GM12873 (cell line): ENCODE measurements at regions not wholly inside any gene's neighbourhood (a gene's known extent, or its start where the extent isn't known, plus 50 kb on each side); places are given as distances from the start of the nearest gene placed in this dataset.

Source experiments
- CTCF ChIP-seq: IDR thresholded peaks from 2 replicates; pipeline ENCODE4 v1.5.1; 2012; ENCODE audit warnings: low read depth, mild to moderate bottlenecking, moderate library complexity, low read length, control low read depth; ENCODE audit not compliant: insufficient read depth; ENCODE audit errors: missing control alignments

- TF ChIP-seq CTCF: no peak
Measured at GRCh38 chr6:10316373-10316721, 98.5 kb downstream of the TFAP2A start.

GRCh38 chr6:10315658-10316372 lies 99.1 kb downstream of the TFAP2A start:
- no peak for TF ChIP-seq CTCF

GRCh38 chr6:10315034-10315433 lies 99.8 kb downstream of the TFAP2A start:
- TF ChIP-seq CTCF: no peak

GRCh38 chr6:10314163-10314955 lies 100.5 kb downstream of the TFAP2A start:
- no peak for TF ChIP-seq CTCF

GRCh38 chr6:10313799-10314162 lies 101.1 kb downstream of the TFAP2A start:
- TF ChIP-seq CTCF: no peak

GRCh38 chr6:10312445-10312844 lies 102.4 kb downstream of the TFAP2A start:
- no peak for TF ChIP-seq CTCF

GRCh38 chr6:10310826-10311225 lies 104.0 kb downstream of the TFAP2A start:
- TF ChIP-seq CTCF: no peak
